ENCODE measurements at regions not wholly inside any gene's neighbourhood (a gene's known extent, or its start where the extent isn't known, plus 50 kb on each side); places are given as distances from the start of the nearest gene placed in this dataset.

DNA sequence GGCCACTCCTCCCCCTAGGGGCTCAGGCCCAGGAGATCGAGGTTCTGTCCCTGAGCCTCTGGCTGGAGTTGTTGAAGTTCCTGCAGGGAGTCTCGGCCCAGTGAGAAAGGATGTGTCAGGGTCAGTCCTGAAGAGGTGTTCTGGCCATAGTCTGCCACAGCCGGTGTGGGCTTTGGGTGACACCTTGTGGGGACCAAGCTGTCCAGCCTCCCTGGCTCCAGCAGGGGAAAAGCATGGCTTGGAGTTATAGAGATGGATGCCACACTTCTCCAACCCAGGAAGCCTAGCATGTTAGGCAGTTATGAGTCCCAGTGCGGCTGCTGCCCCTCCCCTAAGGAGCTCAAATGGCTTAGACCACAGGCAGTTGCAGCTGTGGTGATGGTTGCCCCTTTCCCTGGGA, 945.6 kb upstream of the GBE1 start:
- Histone ChIP-seq H3K4me3 (ENCODE audit: severe bottlenecking) (no peak overlapping the region), H3K4me1 (ENCODE audit: insufficient read depth, poor library complexity, severe bottlenecking) (no peaks in the 10 kb centered on the region), H3K27ac (ENCODE audit: poor library complexity, severe bottlenecking) (no peak overlapping the region), H3K9me3 (ENCODE audit: severe bottlenecking) (no peaks in the 10 kb centered on the region), H3K27me3 (ENCODE audit: insufficient read depth, poor library complexity, severe bottlenecking) (no peaks in the 10 kb centered on the region), H3K36me3 (ENCODE audit: low read depth) (no peaks in the 10 kb centered on the region)
- peak; percentile 31; the same call in 1 of the 3 replicates for ATAC-seq (ENCODE audit: low read depth)
- TF ChIP-seq, protein P1, sequence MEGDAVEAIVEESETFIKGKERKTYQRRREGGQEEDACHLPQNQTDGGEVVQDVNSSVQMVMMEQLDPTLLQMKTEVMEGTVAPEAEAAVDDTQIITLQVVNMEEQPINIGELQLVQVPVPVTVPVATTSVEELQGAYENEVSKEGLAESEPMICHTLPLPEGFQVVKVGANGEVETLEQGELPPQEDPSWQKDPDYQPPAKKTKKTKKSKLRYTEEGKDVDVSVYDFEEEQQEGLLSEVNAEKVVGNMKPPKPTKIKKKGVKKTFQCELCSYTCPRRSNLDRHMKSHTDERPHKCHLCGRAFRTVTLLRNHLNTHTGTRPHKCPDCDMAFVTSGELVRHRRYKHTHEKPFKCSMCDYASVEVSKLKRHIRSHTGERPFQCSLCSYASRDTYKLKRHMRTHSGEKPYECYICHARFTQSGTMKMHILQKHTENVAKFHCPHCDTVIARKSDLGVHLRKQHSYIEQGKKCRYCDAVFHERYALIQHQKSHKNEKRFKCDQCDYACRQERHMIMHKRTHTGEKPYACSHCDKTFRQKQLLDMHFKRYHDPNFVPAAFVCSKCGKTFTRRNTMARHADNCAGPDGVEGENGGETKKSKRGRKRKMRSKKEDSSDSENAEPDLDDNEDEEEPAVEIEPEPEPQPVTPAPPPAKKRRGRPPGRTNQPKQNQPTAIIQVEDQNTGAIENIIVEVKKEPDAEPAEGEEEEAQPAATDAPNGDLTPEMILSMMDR (IDR thresholded peaks at IDR 0.05; ENCODE audit: poor library complexity, severe bottlenecking), result peak; percentile 24
- no peak for DNase-seq (ENCODE audit: low spot score)

DNA sequence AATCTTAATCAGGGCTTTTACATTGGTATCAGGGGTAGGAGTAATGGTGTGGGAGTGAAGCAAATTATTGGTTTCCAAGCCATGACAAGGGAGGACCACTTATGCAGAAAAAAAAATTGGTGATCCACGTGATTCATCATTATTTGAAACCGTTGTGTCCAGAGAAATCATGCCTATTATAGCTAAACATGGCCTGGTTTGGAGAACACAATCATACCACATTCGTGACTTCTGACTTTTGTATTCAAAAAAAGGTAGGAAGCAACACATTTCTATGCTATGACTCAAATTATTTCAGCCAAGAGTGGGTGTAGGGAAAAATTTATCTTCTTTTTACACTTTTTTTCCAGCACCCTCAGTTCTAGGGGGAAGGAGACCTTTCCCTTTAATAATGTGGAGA, 924.3 kb upstream of the GBE1 start:
- no peak for DNase-seq (ENCODE audit: low spot score)
- no peaks in the 10 kb centered on the region for H3K4me1 ChIP-seq (ENCODE audit: insufficient read depth, poor library complexity, severe bottlenecking)
- H3K9me3 ChIP-seq (ENCODE audit: severe bottlenecking), result no peaks in the 10 kb centered on the region
- ATAC-seq (ENCODE audit: low read depth), result no peak
- no peaks in the 10 kb centered on the region for H3K27me3 ChIP-seq (ENCODE audit: insufficient read depth, poor library complexity, severe bottlenecking)
- H3K4me3 ChIP-seq (ENCODE audit: severe bottlenecking), result no peak overlapping the region
- no peaks in the 10 kb centered on the region for H3K36me3 ChIP-seq (ENCODE audit: low read depth)
- TF ChIP-seq, protein P1 (IDR thresholded peaks at IDR 0.05; ENCODE audit: poor library complexity, severe bottlenecking), result no peak
- no peak overlapping the region for H3K27ac ChIP-seq (ENCODE audit: poor library complexity, severe bottlenecking)

DNA sequence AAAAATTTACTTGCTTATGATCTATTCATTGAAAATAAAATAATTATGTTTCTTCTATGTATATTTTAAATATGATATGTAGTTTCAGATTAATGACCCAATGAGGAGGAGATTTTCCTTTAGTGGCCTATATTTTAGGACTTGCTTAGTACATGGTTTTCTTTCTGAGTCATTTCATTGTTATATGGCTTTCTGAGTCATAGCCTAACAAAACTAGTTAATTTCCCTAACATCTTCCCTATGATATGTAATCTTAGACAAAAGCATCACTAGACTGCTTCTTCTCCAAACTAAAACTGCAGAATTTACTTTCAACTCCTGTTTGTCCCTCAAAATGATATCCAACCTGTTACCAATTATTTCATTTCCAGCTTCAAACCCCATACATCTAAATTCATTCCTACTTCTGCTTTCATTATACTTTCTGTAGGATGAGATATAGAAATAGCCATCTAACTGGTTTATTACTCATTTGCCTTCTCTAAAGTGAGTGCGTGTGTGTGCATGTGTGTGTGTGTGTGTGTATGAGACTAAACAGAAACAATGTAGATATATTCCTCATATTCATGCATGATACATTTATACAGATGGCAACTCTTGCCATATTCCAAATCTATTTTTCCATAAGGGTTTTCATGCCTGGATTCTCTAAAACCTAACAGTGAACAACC, 915.0 kb upstream of the GBE1 start:
- Histone ChIP-seq H3K4me3 (ENCODE audit: severe bottlenecking) (no peak overlapping the region), H3K4me1 (ENCODE audit: insufficient read depth, poor library complexity, severe bottlenecking) (no peaks in the 10 kb centered on the region), H3K36me3 (ENCODE audit: low read depth) (no peaks in the 10 kb centered on the region), H3K9me3 (ENCODE audit: severe bottlenecking) (no peaks in the 10 kb centered on the region), H3K27me3 (ENCODE audit: insufficient read depth, poor library complexity, severe bottlenecking) (no peaks in the 10 kb centered on the region), H3K27ac (ENCODE audit: poor library complexity, severe bottlenecking) (no peak overlapping the region)
- ATAC-seq (ENCODE audit: low read depth) (peak; percentile 55; the same call in 1 of the 3 replicates), DNase-seq (ENCODE audit: low spot score) (no peak)
- TF ChIP-seq, protein P1 (IDR thresholded peaks at IDR 0.05; ENCODE audit: poor library complexity, severe bottlenecking), result no peak

DNA sequence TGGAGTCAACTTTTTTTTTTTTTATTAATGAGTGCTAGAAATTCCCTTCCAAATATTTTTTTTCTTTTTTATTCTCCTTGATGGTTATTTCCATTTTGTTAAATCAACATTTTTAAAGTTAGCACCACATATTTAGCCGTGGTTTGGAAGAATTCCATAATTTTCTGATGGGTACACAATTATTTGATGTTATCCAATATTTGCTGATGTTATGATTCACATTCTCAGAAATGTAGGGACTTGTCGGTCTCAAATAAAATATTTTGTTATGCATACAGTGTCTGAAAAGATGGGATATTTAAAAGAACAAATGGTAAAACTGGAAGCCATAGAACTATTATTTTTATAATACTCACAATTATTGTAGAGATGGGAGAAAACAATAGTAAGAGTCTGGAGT, 911.5 kb upstream of the GBE1 start:
- ATAC-seq (ENCODE audit: low read depth) (no peak), DNase-seq (ENCODE audit: low spot score) (no peak)
- TF ChIP-seq, protein P1 (IDR thresholded peaks at IDR 0.05; ENCODE audit: poor library complexity, severe bottlenecking), result no peak
- Histone ChIP-seq H3K36me3 (ENCODE audit: low read depth) (no peaks in the 10 kb centered on the region), H3K9me3 (ENCODE audit: severe bottlenecking) (no peaks in the 10 kb centered on the region), H3K4me3 (ENCODE audit: severe bottlenecking) (no peak overlapping the region), H3K4me1 (ENCODE audit: insufficient read depth, poor library complexity, severe bottlenecking) (no peaks in the 10 kb centered on the region), H3K27ac (ENCODE audit: poor library complexity, severe bottlenecking) (no peak overlapping the region), H3K27me3 (ENCODE audit: insufficient read depth, poor library complexity, severe bottlenecking) (no peaks in the 10 kb centered on the region)

GRCh38 chr3:82671466-82671865, 910.0 kb upstream of the GBE1 start:
- DNase-seq (ENCODE audit: low spot score) (no peak), ATAC-seq (ENCODE audit: low read depth) (no peak)
- Histone ChIP-seq H3K9me3 (ENCODE audit: severe bottlenecking) (no peaks in the 10 kb centered on the region), H3K27ac (ENCODE audit: poor library complexity, severe bottlenecking) (no peak overlapping the region), H3K27me3 (ENCODE audit: insufficient read depth, poor library complexity, severe bottlenecking) (no peaks in the 10 kb centered on the region), H3K36me3 (ENCODE audit: low read depth) (no peaks in the 10 kb centered on the region), H3K4me1 (ENCODE audit: insufficient read depth, poor library complexity, severe bottlenecking) (no peaks in the 10 kb centered on the region), H3K4me3 (ENCODE audit: severe bottlenecking) (no peak overlapping the region)
- TF ChIP-seq, protein P1 (IDR thresholded peaks at IDR 0.05; ENCODE audit: poor library complexity, severe bottlenecking), result no peak
